Type B pancreatic cell (in vitro differentiated cells): ENCODE measurements at regions not wholly inside any gene's neighbourhood (a gene's known extent, or its start where the extent isn't known, plus 50 kb on each side); places are given as distances from the start of the nearest gene placed in this dataset.

Experiments used
- DNase-seq: peaks from one replicate; pipeline ENCODE4 v3.0.0; 2021; ENCODE audit warnings: mixed read lengths; ENCODE audit not compliant: unreplicated experiment; ENCODE audit errors: extremely low spot score
- H3K27ac Mint-ChIP-seq: 2 replicates; pipeline ENCODE4 v1.8.0; 2021; ENCODE audit warnings: mild to moderate bottlenecking, mixed read lengths
- H3K27me3 Mint-ChIP-seq: 2 replicates; pipeline ENCODE4 v1.8.0; 2021; ENCODE audit warnings: mixed read lengths
- H3K36me3 Mint-ChIP-seq: 2 replicates; pipeline ENCODE4 v1.8.0; 2021; ENCODE audit warnings: mixed read lengths
- H3K4me1 Mint-ChIP-seq: one replicate; pipeline ENCODE4 v1.8.0; 2021; ENCODE audit warnings: mixed read lengths; ENCODE audit not compliant: unreplicated experiment
- H3K4me3 Mint-ChIP-seq: 2 replicates; pipeline ENCODE4 v1.8.0; 2021; ENCODE audit warnings: mild to moderate bottlenecking, mixed read lengths
- H3K9me3 Mint-ChIP-seq: 2 replicates; pipeline ENCODE4 v1.8.0; 2021; ENCODE audit warnings: mixed read lengths
- TF ChIP-seq, protein P1 (sequence below): fragments of 200-600 bp; sonication (generic); conservative IDR thresholded peaks from 2 replicates; pipeline ENCODE4 v1.5.0; 2021; ENCODE audit warnings: antibody characterized with exemption, mild to moderate bottlenecking

DNA sequence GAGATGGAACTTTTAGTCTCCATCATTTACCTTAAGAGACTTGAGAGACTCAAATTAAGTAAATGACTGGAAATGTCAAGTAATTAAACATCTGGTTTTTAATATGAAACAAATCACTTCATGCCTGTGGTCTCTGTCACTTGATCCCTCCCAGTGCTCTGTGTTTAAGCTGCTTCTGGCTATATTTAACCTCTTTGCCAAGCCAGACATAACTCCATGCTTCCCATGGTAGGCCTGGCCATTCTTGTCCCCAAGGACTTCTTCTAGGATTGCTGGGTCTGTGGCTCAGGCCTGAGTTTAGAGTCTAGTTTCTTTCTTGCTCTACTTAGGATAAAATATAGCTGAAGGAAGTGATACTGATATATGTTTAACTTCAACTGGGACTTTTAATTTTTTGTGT lies 1013.6 kb downstream of the FLRT2 start:
- H3K36me3 Mint-ChIP-seq, result no peaks in the 10 kb centered on the region
- no peak overlapping the region for H3K4me3 Mint-ChIP-seq
- H3K4me1 Mint-ChIP-seq, result peaks cover 29% of the 10 kb centered on the region
- DNase-seq, result no peak
- H3K27me3 Mint-ChIP-seq, result no peaks in the 10 kb centered on the region
- TF ChIP-seq, protein P1, sequence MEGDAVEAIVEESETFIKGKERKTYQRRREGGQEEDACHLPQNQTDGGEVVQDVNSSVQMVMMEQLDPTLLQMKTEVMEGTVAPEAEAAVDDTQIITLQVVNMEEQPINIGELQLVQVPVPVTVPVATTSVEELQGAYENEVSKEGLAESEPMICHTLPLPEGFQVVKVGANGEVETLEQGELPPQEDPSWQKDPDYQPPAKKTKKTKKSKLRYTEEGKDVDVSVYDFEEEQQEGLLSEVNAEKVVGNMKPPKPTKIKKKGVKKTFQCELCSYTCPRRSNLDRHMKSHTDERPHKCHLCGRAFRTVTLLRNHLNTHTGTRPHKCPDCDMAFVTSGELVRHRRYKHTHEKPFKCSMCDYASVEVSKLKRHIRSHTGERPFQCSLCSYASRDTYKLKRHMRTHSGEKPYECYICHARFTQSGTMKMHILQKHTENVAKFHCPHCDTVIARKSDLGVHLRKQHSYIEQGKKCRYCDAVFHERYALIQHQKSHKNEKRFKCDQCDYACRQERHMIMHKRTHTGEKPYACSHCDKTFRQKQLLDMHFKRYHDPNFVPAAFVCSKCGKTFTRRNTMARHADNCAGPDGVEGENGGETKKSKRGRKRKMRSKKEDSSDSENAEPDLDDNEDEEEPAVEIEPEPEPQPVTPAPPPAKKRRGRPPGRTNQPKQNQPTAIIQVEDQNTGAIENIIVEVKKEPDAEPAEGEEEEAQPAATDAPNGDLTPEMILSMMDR, result no peak
- H3K27ac Mint-ChIP-seq, result no peak overlapping the region
- no peaks in the 10 kb centered on the region for H3K9me3 Mint-ChIP-seq

DNA sequence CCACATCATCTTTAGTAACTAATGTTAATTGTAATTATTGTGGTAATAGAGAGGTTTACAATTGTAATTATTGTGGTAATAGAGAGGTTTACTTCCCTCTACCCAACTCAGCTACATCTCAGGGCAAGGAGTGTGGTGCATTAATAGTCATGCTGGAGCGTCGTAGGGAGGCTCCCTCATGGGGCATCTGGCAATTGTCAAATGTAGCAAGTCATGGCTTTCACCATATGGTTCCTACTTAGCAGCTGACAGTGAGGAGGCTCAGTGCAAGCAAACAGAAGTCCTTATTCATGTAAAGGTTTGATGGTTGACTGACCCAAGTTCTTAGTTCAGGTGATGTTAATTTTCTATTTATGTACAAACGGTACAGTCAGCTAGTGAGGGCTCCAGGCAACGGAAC lies 1012.0 kb downstream of the FLRT2 start:
- Mint-ChIP-seq H3K4me1 (peaks cover 29% of the 10 kb centered on the region), H3K36me3 (no peaks in the 10 kb centered on the region), H3K4me3 (no peak overlapping the region), H3K27me3 (no peaks in the 10 kb centered on the region), H3K9me3 (no peaks in the 10 kb centered on the region), H3K27ac (no peak overlapping the region)
- no peak for DNase-seq
- TF ChIP-seq, protein P1, result no peak

DNA sequence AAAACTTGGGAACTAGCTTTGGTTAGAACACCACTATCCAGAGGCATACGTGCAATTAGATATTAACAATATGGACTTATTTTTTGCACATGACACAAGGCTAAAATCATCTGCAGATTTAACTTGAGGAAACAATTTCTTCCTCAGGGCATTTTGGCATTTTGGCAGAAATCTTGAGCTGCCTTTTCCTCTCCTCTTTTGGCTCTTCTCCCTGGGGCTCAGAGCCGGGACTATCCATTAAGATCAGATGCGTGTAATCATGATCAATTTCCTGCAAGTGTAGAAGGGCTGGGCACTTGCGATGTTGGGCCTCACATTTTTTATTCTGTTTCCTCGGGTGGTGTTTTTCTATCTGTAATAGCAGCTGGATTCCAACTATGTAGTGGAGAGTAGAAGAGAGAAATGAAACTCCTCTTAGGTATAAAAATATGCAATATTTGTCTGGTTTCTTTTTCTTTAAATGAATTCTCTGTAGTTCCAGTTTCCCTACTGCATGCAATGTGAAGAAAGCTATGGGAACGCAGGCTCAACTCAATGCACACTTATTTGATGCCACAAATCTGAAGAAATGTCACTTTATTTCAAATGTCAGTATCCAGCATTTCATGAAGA lies 1010.8 kb downstream of the FLRT2 start:
- H3K4me1 Mint-ChIP-seq, result peaks cover 29% of the 10 kb centered on the region
- H3K4me3 Mint-ChIP-seq, result peak overlapping the region; percentile 39
- H3K27me3 Mint-ChIP-seq, result no peaks in the 10 kb centered on the region
- no peak overlapping the region for H3K27ac Mint-ChIP-seq
- no peaks in the 10 kb centered on the region for H3K36me3 Mint-ChIP-seq
- TF ChIP-seq, protein P1, result no peak
- DNase-seq, result no peak
- H3K9me3 Mint-ChIP-seq, result no peaks in the 10 kb centered on the region

DNA sequence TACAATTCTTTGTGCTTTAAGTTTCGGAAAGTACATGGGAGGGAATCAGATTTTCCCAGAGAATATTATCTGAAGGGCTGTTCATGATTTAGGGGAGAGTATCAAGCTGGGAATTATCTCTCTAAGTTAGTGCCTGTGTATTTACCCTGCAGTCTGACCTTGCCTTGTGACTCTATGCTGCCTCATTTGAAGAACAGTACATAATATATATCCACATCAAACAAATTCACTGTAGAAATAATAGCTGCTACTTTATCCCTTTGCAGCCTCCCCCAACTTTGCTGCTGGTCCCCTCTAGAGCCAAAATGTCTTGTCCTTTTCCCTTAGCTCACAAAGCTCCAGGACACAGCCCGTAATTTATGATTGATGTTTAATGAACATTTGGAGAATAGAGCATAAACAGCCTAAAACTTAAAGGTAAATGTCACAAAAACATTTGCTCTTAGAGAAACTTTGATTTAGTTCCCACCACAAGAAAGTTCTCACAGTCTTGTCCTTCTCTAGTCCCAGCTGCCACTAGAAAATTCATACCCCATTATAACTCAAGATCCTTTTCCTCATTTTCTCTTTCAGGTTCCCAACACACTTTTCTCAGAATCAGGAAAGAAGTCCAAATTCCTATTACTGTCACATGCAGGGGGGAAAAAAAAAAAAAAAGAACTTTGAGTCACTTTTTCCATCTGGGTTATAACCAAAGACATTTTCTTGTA lies 1009.6 kb downstream of the FLRT2 start:
- Mint-ChIP-seq H3K27ac (no peak overlapping the region), H3K4me1 (peaks cover 29% of the 10 kb centered on the region), H3K27me3 (no peaks in the 10 kb centered on the region), H3K4me3 (no peak overlapping the region), H3K36me3 (no peaks in the 10 kb centered on the region), H3K9me3 (no peaks in the 10 kb centered on the region)
- TF ChIP-seq, protein P1, result no peak
- no peak for DNase-seq

DNA sequence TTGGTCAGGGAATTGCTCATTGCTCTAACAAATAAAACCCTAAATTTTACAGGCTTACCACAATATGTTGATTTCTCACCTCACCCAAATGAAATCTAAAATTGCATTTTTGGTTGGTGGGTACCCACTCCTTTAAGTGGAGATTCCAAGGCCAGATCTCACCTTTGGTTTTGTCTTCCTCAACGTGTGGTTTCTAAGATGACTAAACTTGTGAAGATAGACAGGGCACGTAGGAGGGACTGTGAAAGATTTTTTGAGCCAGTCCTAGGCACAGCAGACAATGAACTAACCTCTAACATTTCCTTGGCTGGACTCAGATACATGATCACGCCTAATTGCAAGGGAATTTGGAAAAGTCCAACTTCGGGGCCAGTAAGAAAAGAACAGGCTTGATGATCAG lies 1003.9 kb downstream of the FLRT2 start:
- DNase-seq, result no peak
- no peak overlapping the region for H3K27ac Mint-ChIP-seq
- TF ChIP-seq, protein P1, result no peak
- no peaks in the 10 kb centered on the region for H3K27me3 Mint-ChIP-seq
- H3K36me3 Mint-ChIP-seq, result no peaks in the 10 kb centered on the region
- H3K4me3 Mint-ChIP-seq, result no peak overlapping the region
- H3K9me3 Mint-ChIP-seq, result no peaks in the 10 kb centered on the region
- H3K4me1 Mint-ChIP-seq, result peaks cover under 1% of the 10 kb centered on the region
